Stimulated activated CD8-positive, alpha-beta memory T cell treated with anti-CD3 and anti-CD28 coated beads, Interleukin-4, amount 100 ng/mL, for 24 hours (primary cell): ENCODE measurements at regions not wholly inside any gene's neighbourhood (a gene's known extent, or its start where the extent isn't known, plus 50 kb on each side); places are given as distances from the start of the nearest gene placed in this dataset.

Experiments used
- DNase-seq: peaks from one replicate; pipeline ENCODE4 v3.0.0-alpha.2; 2020; ENCODE audit warnings: low read depth

DNA sequence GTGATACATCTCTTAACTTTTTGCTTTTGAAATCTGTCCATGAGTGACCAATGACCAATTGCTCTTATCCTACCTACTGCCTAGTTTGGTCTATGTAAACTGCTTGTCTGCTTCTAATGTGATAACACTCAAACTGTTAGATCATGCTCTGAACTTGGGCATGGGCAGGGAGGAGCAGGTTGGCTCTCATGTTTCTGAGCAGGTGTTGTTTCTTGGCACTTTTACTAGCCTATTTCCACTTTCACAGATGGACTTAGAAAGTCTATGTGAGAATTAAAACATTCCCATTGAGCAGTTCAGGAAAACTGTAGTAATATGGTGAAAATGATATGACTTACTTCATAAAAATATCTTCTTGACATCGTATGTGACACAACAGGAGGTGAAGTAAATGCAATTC, 538.4 kb downstream of the HACE1 start:
- DNase-seq: no peak

DNA sequence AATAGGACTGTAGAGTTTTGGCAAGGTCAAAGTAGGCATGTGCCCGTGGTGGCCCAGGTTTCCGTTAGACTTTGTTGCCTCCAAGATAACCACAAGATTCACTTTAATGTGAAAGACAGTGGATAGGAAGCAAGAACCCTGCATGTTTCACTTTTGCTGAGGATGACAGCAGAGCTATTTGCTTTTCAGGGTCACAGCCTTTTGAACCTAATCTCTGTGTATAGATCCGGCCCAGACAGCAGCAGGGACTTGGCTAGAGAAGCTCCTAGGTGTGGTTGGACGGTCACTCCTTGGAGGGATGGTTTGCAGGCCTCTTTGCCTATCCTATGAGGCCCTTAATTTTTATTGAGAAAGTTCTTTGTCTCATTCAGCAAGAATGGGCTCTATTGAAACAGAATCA, 538.8 kb downstream of the HACE1 start:
- DNase-seq: no peak

DNA sequence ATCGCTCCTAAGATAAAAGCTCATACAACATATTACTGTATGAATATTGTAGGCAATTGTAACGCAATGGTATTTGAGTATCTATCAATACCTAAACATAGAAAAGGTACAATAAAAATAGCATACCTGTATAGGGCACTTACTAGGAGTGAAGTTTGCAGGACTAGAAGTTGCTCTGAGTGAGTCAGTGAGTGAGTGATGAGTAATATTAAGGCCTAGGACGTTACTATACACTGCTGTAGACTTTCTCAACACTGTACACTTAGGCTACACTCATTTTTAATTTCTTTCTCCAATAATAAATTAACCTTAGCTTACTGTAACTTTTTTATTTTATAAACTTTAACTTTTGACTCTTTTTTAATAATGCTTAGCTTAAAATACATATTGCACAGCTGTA, 546.9 kb downstream of the HACE1 start:
- DNase-seq: no peak

DNA sequence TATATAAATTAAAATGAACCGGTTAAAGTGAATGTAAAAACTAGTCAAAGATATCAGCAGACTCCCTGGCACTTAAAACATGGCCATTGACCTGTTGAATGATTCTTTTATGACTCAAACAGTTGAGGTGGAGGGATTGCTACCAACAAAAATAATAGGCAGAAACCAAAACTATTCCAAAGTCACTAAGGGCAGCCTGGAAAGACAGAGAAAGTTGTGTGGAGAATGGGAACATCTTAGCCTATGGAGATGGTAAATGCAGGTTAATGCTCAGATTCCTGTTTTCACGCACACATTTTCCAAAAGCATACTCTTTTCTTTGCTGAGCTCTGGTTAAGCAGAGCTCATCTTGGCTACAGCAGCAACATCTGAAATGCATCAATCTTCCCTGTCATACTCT, 553.5 kb downstream of the HACE1 start:
- DNase-seq: no peak

DNA sequence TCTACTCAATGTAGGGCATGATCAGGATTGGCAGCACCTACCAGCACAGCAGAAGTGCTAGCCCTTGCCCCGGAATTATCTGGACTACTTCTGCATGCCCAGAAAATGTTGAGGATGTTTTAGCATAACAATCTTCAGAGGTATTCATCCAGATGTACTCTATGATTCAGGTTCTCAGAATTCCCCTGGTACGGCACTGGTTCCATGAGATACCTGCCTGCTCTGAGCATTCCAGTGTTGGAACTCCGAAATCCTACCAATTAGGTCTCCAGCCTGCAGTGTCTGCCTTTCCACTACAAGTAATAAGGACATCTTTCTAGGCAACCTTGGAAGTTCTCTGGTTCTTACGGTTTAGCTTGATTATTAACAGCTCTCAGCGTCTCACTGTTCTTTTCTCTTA, 554.5 kb downstream of the HACE1 start:
- no peak for DNase-seq

DNA sequence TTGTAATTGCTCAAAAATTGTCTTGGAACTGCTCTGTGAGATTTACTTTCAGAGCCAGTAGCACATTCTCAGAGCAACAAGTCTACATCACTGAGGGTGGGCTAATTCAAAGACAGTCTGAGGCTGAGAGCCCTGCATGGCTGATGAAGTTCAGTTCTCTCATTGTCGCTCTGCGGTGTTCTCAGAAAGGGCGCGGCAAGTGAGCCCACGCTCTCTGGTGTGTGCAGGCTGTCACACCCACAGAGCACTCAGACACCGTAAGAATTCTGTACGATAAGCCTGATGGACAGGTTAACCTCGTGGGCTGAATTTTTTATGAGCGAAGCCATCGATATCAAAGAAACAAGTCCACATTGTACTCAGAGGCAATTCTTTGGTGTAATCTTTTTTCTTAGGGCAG, 557.8 kb downstream of the HACE1 start:
- no peak for DNase-seq

DNA sequence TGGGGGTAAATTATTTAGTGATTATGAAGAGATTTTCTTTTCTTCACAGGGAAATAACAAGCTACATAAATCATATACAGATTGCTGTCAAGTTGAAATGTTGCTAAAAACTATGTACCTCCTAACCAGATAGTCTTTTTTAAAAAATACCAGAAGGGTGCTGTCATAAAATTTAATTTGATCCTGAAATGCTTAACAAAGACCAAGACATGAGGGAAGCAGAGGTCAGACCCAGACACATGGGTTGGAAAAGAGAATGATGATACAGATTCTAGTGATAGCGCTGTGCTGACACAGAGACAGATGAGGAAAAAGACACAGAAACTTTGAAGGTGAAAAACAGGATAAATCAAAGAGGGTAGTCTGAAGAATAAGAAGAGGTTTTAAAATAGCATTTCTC, 573.1 kb downstream of the HACE1 start:
- DNase-seq: no peak

DNA sequence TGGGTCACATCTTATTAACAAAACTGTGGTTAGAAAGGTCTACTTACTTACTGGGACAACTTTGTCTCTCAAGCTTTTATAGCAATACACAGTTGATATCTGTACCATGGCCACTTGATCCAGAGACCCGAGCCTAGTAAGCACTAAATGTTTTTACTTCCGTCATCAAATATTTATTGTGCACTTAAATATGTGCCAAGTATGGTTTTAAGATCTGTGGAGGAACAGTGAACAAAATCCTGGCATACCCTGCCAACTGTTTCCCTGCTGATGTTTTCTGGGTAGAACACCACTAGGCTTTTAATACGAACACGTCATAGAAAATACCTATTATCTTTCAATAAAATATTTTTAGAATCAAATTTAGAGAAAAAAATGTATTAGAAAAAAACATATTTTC, 574.8 kb downstream of the HACE1 start:
- DNase-seq: no peak

DNA sequence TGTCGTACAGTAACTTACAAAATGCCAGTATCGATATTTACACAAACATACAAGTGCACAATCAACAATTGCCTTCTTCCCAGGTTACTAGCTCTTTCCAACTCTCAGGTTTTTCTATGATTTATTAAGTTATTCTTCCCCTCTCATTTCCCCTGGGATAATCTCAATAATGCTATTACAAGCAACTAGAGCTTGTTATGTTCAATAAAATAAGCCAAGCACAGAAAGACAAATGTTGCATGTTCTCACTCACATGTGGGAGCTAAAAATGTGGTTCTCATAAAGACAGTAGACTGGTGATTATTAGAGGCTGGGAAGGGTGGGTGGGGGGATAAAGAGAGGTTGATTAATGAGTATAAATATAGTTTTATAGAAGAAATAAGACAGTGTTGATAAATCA, 577.1 kb downstream of the HACE1 start:
- DNase-seq: no peak

DNA sequence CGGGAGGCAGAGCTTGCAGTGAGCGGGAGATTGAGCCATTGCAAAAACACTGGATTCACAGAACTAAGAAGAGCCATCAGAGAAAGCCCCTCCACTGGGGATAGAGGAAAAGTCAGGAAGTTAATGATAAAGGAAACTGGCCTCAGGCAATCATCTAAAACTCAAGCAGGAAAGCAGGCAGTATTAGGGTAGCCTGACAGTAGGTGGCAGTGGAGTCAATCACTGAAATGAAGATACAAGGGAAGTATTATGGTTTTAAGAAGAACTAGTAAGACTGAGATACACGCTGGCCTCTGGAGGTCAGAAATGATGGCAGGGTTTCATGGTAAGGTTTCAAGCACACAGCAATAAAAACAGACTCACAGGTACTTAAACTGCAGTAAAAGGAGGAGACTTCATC, 578.3 kb downstream of the HACE1 start:
- DNase-seq: no peak

DNA sequence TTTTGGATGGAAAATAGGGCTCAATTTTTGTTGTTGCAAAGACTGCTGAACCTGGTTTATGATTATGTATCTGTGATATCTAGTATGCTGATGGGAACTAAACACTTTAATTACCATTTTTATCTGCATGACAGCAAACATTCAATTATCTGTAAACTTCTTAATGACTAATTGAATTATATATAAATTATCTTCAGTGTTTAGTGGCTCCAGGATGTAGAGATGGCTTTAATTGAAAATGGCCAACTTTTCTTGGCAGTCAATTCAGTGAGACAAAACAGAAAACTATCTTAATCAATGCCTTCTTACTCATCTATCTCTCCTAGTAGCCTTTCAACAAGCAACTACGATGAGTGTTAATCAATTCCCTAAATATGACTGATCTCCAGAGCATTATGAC, 591.3 kb downstream of the HACE1 start:
- no peak for DNase-seq

DNA sequence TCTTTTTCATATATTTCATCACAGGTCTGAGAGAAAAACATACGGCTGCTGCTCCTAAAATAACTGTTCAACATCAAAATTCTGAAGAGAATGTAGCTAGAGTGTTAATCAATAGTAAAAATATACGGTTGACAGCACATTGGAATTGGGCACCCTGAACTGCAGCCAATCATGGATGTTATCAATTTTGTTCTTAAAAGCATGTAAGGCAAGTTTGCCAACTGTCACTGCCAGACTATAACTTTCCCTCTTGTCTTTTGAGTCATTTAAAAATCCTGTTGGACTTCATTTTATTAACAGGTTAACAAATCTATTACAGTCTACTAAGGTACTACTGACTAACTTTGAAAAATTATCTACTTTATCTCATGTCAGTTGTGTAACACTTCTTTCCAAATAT, 592.8 kb downstream of the HACE1 start:
- DNase-seq: no peak

DNA sequence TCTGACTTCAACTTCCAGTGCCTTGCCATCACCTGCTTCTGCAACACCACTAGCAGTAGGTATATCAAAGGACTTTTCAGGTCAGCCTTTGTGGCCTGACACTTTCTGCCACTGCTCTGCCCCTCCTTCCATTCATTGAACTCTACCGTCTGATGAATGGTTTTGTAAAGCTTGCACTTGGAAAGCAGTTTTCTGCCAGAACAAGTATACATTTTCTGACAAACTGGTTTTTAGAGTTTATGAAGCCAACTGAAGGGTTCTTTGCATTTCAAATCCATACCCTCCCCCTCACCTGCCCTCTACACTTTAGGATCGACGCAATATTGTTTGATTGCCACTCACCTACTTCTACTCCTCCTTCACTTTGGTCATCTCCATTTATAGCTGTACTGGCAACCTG, 603.1 kb downstream of the HACE1 start:
- DNase-seq: no peak

DNA sequence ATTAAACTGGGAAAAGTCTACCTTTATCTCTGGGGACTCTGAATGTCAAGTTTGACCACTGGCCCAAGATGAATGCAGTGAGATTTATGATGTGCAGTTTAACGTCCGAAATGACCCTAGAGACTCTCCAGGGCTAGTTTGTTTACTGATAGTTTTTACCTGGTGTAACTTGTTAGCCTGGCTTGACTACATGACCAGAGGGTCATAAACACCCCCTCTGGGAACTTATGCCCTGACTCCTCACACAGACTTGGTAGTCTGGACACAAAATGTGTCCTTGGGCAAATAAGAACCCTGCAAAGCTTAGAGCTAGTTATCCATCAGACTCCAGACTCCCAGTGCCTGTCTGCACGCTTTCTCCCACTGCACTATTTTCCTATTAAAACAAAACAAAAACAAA, 606.5 kb downstream of the HACE1 start:
- no peak for DNase-seq

DNA sequence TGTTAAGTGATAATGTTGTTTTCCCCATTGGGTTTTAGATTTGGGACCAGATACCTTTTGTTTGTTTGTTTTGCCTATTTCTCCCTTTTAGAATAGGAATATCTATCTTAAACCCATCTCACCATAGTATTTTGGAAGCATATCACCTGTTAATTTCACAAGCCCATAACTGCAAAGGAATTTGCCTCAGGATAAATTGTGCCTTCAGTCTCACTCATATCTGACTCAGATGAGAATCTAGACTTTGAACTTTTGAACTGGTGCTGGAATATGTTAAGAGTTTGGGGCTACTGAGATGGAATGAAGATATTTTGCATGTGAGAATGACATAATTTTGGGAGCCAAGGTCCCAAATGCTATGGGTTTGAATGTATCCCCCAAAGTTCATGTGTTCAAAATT, 607.4 kb downstream of the HACE1 start:
- DNase-seq: no peak

DNA sequence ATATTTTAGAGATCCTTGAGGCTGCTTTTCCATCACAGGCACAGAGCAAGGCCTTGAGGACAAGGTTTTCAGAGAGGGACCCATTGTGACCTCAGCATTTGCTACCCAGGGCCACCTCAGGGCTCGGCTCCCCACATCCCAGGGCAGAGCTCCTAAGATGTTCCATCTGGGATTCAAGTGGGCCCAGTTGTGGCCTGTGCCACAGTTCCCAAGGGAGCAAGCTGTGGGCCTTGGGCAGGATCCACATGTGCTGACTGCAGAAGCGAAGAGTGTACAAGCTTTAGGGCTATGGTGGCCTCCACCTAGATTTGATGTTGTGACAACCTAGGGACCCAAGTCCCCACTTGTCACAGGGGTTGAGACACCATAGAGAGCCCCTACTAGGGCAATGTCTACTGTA, 608.1 kb downstream of the HACE1 start:
- DNase-seq: no peak

DNA sequence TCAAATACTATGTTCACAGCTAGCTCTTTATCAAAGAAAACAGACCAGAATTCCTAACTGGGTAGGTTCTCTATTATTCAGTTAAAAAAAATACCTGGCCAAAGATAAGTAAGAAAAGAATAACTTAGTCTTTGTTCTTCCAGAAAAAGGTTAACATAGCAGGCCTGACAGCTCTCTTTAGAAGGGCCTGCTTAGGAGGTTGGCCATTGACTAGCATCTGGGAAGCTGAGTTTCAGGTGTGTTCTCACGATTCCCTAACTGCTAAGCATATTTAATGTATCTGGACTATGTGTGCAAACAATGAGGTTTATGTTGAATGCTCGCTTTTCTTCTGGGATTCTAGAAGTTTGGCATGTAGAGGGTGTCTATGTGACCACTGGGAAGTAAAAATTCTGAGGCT, 618.9 kb downstream of the HACE1 start:
- DNase-seq: no peak

DNA sequence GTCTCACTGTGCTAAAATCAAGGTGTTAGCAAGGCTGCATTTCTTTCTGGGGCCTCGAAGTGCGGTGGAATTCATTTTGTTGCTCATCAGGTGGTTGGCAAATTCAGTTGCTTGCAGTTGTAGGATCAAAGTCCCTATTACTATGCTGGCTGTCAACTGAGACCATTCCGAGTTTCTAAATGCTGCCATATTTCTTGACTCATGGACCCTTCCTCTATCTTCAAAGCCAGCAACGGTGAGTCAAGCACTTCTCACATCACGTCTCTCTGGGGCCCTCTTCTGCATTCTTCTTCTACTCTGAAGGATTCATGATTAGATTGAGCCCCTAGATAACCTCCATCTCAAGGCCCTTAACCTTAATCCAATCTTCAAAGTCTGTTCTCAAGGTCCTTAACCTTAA, 619.7 kb downstream of the HACE1 start:
- no peak for DNase-seq

DNA sequence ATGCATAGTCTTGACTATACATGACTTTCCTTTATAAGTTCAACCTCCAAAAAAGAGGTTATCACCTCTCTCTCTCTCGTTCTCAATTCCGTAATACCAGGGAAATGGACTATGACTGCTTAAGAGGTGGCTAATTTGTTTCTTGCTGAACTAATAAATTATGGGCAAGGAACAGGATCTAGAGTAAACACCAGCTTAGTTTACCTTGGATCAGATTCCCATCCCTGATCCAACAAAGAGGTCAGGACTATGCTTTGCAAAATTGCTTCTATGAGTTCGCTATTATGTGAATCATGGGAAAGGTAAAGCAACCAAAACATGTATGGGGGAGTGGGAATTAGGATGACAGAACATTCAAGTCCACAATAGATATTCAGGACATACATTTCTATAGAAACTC, 630.7 kb downstream of the HACE1 start:
- no peak for DNase-seq

DNA sequence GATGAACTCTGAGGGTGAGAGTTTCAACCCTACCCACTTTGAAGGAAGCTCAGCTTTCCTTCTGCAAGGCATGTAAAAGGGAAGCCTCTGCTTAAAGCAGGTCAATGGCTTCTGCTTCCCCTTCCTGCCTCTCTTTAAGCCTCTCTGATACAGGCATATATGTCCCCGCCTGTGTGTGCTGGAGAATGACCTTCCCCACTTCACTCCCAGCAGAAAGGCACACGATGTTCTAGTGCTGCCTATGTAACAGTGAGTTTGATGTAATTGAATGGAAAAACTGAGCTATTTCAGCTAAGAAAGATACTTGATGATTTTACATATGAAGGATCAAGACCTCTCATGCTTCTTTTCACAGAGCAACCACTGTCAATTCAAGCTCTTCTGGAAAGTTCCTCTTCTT, 632.2 kb downstream of the HACE1 start:
- DNase-seq: no peak

DNA sequence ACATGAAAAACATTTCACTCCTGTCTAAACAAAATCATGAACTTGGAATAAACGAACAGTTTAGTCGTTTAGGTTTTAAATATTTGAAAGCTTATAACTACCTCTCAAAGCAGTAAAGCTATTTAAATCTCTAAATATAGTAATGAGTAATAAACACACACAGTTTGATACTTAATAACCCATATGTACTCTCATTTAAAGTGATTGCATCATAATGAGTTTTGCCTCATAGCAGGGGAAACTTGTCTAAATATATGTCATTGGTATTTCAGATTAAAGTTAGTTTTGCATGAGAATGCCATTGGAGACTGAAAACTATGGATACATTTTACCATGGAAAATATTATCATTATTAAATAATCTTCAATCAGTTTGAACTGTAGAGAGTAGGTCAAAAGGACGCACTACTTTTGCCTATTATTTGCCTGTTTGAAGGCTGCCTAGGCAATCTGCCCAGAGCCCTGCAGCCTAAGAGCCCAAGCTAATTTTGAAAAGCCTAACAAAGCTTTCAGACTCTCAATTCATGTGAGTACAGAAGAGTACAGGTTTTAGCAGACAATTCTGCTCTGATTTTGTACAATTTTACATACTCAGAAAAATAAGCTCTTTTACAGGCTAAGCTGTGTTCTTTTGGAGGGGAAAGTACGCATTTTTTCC, 632.8 kb downstream of the HACE1 start:
- DNase-seq: no peak

DNA sequence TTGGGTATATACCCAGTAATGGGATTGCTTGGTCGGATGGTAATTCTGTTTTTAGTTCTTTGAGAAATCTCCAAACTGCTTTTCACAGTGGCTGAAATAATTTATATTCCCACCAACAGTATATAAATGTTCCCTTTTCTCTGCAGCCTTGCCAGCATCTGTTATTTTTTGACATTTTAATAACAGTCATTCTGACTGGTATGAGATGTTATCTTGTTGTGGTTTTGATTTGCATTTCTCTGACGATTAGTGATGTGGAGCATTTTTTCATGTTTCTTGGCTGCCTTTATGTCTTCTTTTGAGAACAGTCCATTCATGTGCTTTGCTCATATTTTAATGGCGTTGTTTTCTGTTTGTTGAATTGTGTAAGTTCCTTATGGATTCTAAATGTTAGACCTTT, 641.6 kb downstream of the HACE1 start:
- no peak for DNase-seq

DNA sequence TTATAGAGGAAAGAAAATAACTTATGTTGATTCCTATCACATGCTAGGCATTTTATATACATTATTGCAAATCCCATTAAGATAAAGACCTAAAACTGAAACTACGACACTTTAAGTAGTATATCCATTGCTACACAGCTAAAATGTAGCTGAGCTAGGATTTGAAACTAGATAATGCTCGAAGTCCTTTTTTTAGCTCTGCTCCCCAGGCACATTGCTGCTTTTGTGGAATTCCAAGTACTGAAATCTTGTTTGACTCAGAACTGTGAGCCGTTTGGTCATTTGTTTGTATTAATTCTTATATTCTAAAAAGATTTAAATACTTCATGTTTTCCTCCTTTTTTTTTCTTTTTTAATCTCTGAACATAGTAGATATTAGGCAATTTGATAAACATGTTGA, 644.8 kb downstream of the HACE1 start:
- no peak for DNase-seq

DNA sequence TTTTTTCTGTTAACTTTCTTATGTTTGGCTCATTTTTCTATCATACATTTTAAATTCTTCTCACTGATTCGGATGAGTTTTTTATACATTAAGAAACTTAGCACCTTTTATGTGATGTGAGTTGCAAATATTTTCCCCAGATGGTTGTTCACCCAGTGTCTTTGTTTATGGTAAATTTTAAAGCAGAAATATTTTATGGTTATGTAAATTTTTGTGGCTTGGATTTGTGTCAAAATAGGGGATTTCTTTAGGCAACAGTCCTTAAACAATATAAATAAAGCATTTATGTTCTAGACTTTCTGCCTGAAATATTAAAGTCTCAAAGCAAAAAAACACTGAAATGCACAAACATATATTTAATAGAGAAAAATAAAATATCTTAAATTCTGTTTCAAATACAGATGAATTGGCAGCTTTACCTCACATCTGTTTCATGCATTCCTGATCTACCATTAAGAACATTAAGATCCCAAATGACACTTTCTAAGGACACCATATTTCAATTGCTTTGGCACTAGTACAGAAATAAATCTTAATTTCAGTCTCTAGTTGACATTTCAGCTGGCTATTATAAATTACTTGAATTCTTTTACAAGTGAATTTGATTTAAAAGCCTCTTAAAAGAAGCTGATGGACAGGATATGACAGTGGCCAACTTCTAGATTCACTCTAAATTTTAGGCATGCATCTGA, 646.6 kb downstream of the HACE1 start:
- no peak for DNase-seq
